GM19351 (cell line): ENCODE measurements at regions not wholly inside any gene's neighbourhood (a gene's known extent, or its start where the extent isn't known, plus 50 kb on each side); places are given as distances from the start of the nearest gene placed in this dataset.
"Not testable (repeated sequence)": the region's sequence is repeated elsewhere in the genome, so short reads cannot be mapped to it uniquely, and the experiment has no call there.

Experiments used
- ATAC-seq: cut with Tn5 transposase; IDR thresholded peaks from one replicate; pipeline ENCODE4 v1.9.1; 2021; ENCODE audit warnings: mild to moderate bottlenecking, moderate library complexity; ENCODE audit not compliant: unreplicated experiment

DNA sequence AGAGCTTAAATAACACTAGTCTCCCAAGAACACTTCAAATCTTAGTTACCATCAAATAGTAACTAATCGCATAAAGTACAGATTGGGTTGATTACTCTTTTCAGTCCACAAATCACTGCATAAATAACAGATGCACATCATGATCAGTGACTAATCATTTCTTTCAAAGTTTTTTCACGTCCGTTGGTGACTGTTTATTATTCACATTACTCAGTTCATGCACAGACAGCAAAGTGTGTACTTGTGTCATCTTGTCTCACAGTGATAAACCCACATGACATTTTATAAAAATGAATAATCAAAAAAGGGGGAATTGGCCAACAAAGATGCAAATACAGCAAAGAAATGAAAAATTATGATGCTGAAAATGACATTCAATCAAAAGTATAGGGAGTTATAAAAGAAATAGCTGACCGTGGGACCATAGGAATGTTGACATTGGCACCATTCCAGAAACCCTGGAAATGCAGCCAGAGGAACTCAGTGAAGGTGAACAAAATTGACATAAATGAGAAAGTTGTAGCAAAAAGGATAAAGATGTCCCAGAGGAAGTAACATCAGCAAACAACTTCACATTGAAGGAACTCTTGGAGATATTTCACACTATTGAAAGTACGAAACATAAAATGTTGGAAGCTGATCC, 161.5 kb downstream of the SOX3 start:
- ATAC-seq, result no peak

DNA sequence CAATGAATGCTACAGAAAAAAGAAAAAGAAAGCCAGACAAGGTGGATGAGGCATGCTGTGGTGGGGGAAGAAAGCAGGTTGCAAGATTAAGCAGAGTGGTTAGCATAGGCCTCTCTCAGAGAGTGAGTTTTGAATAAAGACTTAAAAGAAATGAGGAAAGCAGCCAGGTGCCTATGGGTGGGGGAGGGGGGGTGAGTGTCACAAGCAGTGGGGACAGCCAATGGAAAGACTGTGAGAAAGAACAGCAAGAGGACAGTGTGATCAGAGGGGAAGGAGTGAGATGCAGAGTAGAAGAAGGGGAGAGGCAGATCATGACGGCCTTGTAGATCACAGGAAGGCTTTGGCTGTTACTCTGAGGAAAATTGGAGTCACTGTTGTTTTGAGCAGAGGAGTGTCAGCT, 162.5 kb downstream of the SOX3 start:
- ATAC-seq, result no peak

DNA sequence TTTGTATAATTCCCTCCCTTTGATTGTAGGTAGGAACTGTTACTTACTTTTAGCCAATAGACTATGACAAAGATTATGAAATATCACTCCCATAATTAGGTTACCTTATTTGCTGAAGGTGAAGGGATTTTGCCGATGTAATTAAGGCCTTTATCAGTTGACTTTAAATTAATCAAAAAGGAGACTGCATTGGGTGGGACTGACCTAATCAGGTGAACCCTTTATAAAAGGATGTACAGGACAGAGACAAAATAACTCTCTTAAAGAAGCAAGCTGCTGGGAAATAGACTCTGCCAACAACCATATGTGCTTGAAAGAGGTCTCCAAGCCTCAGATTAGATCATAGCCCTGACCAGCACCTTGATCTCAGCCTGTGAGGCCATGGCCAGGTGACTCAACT, 167.6 kb downstream of the SOX3 start:
- no peak for ATAC-seq

- ATAC-seq, result no peak
Measured at GRCh38 chrX:140318296-140318695, 186.6 kb downstream of the SOX3 start.

GRCh38 chrX:140317462-140317861, 187.4 kb downstream of the SOX3 start:
- no peak for ATAC-seq

DNA sequence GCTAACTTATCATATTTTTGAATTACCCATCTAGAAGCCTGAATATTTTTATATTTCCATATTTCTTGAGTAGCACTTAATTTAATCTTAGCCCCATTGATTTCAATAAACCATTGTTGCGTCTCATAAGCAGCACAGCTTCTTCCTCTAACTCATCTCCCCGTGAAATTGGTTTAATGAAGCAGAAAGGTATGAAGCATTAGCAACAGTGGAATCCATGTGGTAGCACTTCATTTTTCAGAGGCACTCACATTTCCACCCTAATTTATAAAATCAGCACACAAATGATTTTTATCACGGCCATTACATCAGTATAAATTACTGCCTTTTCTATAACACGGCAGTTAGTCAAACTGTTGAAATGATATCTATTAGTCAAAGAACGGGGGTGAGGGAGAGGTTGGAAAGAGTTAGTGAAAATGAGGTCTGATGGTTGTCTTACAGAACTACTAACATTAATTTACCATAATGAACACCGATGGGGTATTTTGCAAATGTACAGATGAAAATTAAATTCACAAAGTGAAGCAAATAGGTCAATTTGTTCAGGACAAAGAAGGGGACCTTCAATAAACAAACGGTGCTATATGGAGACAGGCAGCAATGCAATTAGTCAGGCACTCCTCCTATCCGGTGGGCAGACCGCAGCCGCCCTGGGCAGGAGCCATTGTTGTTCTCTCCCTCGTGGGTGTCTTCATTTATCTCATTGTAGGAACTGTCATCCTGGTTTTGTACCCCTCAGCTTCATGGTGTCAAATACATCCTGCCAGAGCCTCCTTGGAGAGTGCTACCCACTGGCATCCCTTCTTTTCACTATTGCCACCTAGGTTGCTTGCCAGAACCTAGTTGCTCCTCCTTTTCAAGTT, 205.7 kb downstream of the SOX3 start:
- no peak for ATAC-seq

DNA sequence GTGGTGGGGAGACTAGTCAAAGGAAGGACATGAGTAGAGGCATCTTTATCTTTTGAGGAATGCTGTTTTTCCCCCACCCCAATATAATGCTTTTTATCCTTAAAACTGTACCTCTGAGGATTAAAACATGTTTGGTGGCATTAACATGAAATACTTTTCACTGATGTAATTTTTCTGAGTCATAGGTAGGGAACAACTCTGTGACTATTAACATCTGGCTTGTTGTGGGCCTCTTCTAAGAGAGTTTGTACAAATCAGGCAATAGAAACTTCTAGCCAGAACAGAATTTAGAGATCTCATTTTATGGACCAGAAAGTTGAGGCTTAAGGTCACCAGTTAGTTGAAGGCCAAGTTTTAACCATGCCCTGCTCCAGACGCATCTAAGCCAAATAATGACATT, 207.6 kb downstream of the SOX3 start:
- no peak for ATAC-seq

DNA sequence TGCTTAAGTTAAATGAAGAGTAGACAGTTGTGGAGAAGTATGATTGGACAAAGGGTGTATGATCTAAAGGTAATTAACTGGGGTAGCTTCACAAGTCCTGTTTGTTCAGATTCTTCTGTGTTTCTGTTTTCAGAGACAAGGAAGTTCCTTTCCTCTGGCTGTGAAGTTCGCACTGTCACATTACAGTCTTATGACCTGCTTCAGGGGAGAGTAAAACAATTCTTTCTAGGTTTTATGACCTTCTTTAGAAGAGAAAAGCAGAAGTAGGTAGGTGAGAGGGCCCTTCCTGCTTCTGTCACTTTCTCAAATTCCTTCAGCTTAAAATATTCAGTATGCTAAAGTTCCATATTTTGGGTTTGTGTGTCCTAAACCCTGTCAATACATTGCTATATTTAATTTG, 211.9 kb downstream of the SOX3 start:
- peak; percentile 51 for ATAC-seq

DNA sequence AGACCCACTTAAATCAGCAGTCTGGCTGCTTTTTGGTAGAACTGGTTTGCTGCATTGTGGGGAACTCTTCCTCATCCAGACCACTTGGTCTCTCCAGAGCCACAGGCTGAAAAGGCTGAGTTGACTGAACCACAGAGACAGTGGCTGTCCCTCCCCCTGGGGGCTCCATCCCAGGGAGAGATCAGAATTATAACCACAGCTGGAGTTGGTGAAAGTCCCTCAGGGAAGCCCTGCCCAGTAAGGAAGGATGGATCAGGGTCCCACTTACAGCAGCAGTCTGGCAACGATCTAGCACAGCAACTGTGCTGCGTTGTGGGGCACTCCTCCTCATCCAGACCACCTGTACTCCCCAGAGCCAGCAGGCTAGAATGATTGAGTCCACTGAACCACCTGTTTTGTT, 212.7 kb downstream of the SOX3 start:
- ATAC-seq, result no peak

GRCh38 chrX:140274811-140275525, 229.9 kb downstream of the SOX3 start:
- ATAC-seq, result no peak

DNA sequence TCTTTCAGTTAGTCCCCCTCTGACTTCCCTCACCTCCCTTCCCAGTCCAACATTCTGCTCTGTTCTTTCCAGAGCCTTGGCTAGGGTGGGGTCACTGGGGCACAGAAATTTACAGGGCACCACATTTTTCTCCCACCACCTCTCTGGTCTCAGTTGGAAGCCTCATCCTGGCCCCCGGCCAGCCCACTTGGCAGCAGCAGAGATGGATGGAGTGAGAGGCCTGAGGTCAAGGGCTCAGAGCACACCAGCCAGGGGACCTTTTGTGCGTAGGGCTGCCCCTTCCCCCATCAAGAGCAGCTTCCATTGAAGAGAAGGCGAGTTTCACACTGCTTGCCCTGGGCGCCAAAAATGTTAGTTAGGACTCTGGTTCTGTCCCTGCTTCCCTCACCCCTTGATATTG, 230.9 kb downstream of the SOX3 start:
- ATAC-seq, result no peak

DNA sequence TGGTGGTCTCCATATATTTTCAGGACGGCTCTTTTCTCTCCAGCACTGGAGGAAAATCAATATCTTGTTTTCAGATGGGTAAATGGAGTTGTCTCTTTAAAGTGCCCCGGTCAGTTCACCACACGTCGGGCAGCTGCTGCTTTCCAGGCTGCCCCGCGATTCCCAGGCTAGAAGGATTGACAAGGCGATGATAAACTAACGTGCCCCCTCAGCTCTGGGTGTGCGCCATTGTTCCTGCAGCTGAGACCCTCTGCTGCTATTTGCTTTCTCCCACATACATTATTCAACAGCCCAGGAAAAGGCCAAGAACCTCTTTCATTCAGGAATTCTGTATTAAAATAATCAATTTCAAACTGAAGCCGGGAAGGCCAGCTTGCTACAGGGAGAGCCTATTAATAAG, 254.5 kb downstream of the SOX3 start:
- no peak for ATAC-seq

- ATAC-seq, result no peak
Measured at GRCh38 chrX:140249088-140249487, 255.8 kb downstream of the SOX3 start.

DNA sequence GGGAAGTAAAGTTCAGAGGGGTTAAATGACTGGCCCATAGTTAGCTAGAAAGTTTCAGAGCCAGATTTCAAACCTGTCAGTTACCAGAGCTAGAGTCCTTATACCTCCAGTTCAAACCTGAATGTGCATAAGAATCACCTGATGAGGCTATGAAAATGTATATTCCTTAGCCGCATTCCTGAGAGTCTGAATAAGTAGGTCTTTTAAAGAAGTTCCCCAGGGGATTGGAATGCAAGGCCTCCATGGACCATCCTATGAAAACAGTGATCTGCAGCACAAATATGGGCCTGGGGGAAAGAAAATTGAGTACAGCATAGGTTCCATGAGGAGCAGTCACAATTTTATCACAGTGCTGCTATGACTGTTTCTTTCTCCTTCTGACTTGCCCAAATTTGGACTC, 263.9 kb upstream of the CXorf66 start:
- no peak for ATAC-seq

- not testable (repeated sequence) for ATAC-seq
Measured at GRCh38 chrX:140226037-140226436, 260.7 kb upstream of the CXorf66 start.

GRCh38 chrX:140215894-140216293, 250.6 kb upstream of the CXorf66 start:
- not testable (repeated sequence) for ATAC-seq

DNA sequence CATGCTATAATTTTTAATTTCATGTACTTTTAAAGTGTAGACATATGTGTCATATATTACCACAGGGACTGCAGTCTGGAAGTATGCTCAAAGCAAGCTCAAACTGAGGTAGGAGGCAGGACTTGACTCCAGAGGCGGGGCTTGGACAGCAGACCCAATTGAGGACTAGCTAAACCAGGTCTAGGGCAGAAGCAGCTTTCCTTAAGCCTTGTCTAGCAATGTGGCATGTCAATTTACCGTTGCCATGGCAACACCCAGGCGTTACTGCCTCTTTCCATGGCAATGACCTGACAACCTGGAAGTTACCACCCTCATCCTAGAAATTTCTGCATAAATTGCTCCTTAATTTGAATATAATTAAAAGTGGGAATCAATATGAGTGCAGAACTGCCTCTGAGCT, 249.2 kb upstream of the CXorf66 start:
- not testable (repeated sequence) for ATAC-seq

DNA sequence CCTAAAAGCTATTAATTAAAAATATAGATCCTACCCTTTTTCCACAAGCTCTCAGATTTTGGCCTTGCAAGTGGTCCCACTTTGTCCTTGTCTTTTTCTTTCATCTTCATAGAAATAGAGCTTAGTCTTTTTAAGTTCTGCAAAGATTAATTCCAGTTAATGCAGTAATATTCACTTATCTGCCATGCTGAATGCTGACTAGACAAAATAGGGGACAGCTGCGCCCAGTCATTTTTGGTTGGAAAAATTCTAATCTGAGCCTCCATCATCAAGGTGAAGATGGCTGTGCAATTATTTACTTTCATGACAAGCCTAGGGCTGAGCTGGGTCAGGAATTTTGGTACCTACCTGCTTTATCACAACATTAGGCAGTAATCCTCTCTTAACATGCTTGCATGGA, 241.3 kb upstream of the CXorf66 start:
- ATAC-seq, result no peak

GRCh38 chrX:140190441-140191108, 225.3 kb upstream of the CXorf66 start:
- no peak for ATAC-seq

DNA sequence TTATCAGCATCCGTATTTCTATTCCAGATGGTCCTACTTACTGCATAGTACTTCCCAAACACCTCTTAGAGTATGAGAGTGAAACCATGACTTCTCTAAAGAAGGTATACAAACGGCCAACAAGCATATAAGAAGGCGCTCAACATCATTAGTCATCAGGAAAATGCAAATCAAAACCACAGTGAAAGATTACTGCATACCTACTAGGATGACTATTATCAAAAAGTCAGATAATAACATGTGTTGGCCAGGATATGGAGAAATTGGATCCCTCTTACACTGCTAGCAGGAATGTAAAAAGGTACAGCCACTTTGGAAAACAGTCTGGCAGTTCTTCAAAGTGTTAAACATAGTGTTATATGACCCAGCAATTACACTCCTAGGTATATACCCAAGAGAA, 215.3 kb upstream of the CXorf66 start:
- no peak for ATAC-seq

DNA sequence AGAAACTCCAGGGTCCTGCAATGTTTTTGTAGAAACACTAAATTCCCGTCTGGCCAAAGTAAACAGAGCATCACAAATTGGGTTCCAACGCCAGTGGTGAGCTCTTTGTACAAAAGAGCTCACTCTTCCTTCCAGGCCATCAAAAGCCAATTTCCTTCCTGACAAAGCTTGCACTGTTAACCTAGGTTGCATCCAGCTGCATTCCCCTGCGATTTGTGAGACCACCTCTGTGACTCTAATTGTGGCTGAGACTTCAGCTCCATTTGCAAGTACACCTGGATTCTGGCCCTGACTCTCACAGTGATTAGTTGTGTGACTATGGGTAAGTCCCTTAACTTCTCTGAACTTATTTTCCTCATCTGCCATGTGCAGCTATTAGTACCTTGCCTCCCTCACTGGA, 212.5 kb upstream of the CXorf66 start:
- ATAC-seq, result no peak
